B cell (primary cell): ENCODE measurements at regions not wholly inside any gene's neighbourhood (a gene's known extent, or its start where the extent isn't known, plus 50 kb on each side); places are given as distances from the start of the nearest gene placed in this dataset.

Source experiments
- EZH2 ChIP-seq: IDR thresholded peaks from 2 replicates; pipeline ENCODE4 v1.6.1; 2012; ENCODE audit warnings: borderline replicate concordance, low read depth, mild to moderate bottlenecking, moderate library complexity, low read length; ENCODE audit not compliant: insufficient read depth, poor library complexity, severe bottlenecking
- TF ChIP-seq, protein P1 (sequence below): fragments of 200-600 bp; IDR thresholded peaks from one replicate; pipeline ENCODE4 v1.8.0; 2022; ENCODE audit warnings: antibody characterized with exemption, mild to moderate bottlenecking

DNA sequence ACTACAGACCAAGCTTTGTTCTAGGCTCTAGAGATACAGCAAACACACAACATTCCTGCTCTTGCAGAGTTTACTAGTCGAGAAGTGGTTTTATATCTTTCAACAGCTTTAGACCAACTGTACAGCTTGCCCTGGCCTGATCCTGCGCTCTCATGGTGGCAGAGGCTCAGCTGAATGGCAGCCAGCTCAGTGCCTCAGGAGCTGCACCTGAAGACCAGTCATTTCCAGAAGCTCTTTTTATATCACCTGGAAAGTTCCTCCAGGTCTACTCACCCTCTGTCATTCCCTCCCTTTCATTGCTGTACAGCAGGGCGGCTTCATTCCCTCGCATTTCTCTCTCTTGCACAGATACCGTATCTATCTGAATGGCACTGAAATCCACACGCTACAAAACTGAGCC lies 319.8 kb downstream of the GATA3 start:
- TF ChIP-seq, protein P1, sequence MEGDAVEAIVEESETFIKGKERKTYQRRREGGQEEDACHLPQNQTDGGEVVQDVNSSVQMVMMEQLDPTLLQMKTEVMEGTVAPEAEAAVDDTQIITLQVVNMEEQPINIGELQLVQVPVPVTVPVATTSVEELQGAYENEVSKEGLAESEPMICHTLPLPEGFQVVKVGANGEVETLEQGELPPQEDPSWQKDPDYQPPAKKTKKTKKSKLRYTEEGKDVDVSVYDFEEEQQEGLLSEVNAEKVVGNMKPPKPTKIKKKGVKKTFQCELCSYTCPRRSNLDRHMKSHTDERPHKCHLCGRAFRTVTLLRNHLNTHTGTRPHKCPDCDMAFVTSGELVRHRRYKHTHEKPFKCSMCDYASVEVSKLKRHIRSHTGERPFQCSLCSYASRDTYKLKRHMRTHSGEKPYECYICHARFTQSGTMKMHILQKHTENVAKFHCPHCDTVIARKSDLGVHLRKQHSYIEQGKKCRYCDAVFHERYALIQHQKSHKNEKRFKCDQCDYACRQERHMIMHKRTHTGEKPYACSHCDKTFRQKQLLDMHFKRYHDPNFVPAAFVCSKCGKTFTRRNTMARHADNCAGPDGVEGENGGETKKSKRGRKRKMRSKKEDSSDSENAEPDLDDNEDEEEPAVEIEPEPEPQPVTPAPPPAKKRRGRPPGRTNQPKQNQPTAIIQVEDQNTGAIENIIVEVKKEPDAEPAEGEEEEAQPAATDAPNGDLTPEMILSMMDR, result no peak
- no peak for TF ChIP-seq EZH2
